ENCODE measurements at regions not wholly inside any gene's neighbourhood (a gene's known extent, or its start where the extent isn't known, plus 50 kb on each side); places are given as distances from the start of the nearest gene placed in this dataset.
"Not testable (repeated sequence)": the region's sequence is repeated elsewhere in the genome, so short reads cannot be mapped to it uniquely, and the experiment has no call there.

DNA sequence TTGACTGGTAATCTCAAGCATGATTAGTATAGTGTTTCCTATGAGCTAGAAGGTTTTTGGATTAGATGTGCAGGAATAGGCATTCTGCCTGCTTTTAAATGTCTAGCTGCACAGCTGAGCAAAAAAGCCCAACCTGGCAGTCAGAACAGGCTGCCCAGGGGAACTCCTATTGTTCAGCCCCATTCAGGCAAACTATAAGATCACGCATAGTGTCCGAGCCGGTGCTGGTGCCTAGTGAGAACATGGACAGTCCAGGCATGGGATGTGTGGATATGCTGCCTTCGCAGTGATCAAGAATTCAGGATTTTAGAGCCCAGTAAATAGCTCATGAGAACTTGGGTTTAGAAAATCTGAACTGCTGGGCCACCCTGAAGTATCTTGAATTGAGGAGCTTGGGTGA, 348.8 kb downstream of the UTRN start:
- no peaks in the 10 kb centered on the region for H3K4me1 ChIP-seq (ENCODE audit: insufficient read depth, low read length)
- H3K27ac ChIP-seq (ENCODE audit: low read depth, low read length) = no peak overlapping the region
- DNase-seq (ENCODE audit: insufficient read length, low spot score, missing footprints) = no peak
- no peaks in the 10 kb centered on the region for H4K20me1 ChIP-seq (ENCODE audit: insufficient read depth, low read length)
- peaks cover 16% of the 10 kb centered on the region for H3K79me2 ChIP-seq (ENCODE audit: insufficient read depth, low read length)
- no peaks in the 10 kb centered on the region for H3K27me3 ChIP-seq (ENCODE audit: insufficient read depth, low read length)
- H3K4me2 ChIP-seq (ENCODE audit: insufficient read depth, low read length) = no peak overlapping the region
- H3K9me3 ChIP-seq (ENCODE audit: low read depth, low read length) = no peaks in the 10 kb centered on the region
- H3K36me3 ChIP-seq (ENCODE audit: insufficient read depth, low read length) = no peaks in the 10 kb centered on the region
- TF ChIP-seq, protein P1, sequence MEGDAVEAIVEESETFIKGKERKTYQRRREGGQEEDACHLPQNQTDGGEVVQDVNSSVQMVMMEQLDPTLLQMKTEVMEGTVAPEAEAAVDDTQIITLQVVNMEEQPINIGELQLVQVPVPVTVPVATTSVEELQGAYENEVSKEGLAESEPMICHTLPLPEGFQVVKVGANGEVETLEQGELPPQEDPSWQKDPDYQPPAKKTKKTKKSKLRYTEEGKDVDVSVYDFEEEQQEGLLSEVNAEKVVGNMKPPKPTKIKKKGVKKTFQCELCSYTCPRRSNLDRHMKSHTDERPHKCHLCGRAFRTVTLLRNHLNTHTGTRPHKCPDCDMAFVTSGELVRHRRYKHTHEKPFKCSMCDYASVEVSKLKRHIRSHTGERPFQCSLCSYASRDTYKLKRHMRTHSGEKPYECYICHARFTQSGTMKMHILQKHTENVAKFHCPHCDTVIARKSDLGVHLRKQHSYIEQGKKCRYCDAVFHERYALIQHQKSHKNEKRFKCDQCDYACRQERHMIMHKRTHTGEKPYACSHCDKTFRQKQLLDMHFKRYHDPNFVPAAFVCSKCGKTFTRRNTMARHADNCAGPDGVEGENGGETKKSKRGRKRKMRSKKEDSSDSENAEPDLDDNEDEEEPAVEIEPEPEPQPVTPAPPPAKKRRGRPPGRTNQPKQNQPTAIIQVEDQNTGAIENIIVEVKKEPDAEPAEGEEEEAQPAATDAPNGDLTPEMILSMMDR (IDR thresholded peaks at IDR 0.05; ENCODE audit: extremely low read depth, low read depth, low read length) = no peak
- H2AFZ ChIP-seq (ENCODE audit: low read length) = no peak overlapping the region
- no peak overlapping the region for H3K4me3 ChIP-seq (ENCODE audit: insufficient read depth, low read length)

DNA sequence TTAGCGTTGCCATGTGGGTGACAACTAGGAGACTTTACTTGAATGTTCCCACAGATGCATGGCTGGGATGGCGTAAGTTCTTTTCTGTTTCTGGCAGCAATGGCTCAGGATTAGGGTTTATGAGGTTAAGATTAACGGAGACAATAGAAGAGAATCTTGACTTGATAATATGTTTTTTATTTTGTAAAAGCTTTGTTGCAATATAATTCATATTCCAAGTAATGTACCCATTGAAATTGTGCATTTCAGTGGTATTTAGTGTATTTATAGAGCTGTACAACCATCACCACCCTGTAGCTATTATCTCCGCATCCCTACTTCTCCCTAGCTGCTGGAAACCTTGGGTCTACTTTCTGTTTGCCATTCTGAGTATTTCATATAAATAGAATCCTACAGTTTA, 349.2 kb downstream of the UTRN start:
- Histone ChIP-seq H3K79me2 (ENCODE audit: insufficient read depth, low read length) (peaks cover 12% of the 10 kb centered on the region), H3K27ac (ENCODE audit: low read depth, low read length) (no peak overlapping the region), H3K27me3 (ENCODE audit: insufficient read depth, low read length) (no peaks in the 10 kb centered on the region), H3K4me3 (ENCODE audit: insufficient read depth, low read length) (no peak overlapping the region), H2AFZ (ENCODE audit: low read length) (no peak overlapping the region), H3K4me2 (ENCODE audit: insufficient read depth, low read length) (no peak overlapping the region), H4K20me1 (ENCODE audit: insufficient read depth, low read length) (no peaks in the 10 kb centered on the region), H3K4me1 (ENCODE audit: insufficient read depth, low read length) (no peaks in the 10 kb centered on the region), H3K9me3 (ENCODE audit: low read depth, low read length) (no peaks in the 10 kb centered on the region), H3K36me3 (ENCODE audit: insufficient read depth, low read length) (no peaks in the 10 kb centered on the region)
- TF ChIP-seq, protein P1 (IDR thresholded peaks at IDR 0.05; ENCODE audit: extremely low read depth, low read depth, low read length) = no peak
- no peak for DNase-seq (ENCODE audit: insufficient read length, low spot score, missing footprints)

DNA sequence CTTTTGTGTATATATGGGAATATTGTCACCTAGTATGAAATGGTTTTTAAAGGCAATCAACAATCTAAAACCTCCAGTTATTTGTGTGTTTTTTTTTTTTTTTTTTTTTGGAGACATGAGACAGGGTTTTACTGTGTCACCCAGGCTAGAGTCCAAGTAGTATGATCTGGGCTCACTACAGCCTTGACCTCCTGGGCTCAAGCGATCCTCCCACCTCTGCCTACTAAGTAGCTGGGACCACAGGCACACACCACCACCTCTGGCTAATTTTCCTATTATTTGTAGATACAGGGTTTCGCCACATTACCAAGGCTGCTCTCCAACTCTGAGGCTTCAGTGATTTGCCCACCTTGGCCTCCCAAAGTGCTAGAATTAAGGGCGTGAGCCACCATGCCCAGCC, 349.9 kb downstream of the UTRN start:
- no peak overlapping the region for H3K4me3 ChIP-seq (ENCODE audit: insufficient read depth, low read length)
- no peaks in the 10 kb centered on the region for H3K9me3 ChIP-seq (ENCODE audit: low read depth, low read length)
- H3K4me1 ChIP-seq (ENCODE audit: insufficient read depth, low read length) = no peaks in the 10 kb centered on the region
- TF ChIP-seq, protein P1 (IDR thresholded peaks at IDR 0.05; ENCODE audit: extremely low read depth, low read depth, low read length) = no peak
- H3K27me3 ChIP-seq (ENCODE audit: insufficient read depth, low read length) = no peaks in the 10 kb centered on the region
- peaks cover 11% of the 10 kb centered on the region for H3K79me2 ChIP-seq (ENCODE audit: insufficient read depth, low read length)
- no peaks in the 10 kb centered on the region for H4K20me1 ChIP-seq (ENCODE audit: insufficient read depth, low read length)
- H3K27ac ChIP-seq (ENCODE audit: low read depth, low read length) = no peak overlapping the region
- no peak overlapping the region for H3K4me2 ChIP-seq (ENCODE audit: insufficient read depth, low read length)
- no peak overlapping the region for H2AFZ ChIP-seq (ENCODE audit: low read length)
- no peaks in the 10 kb centered on the region for H3K36me3 ChIP-seq (ENCODE audit: insufficient read depth, low read length)
- no peak for DNase-seq (ENCODE audit: insufficient read length, low spot score, missing footprints)

DNA sequence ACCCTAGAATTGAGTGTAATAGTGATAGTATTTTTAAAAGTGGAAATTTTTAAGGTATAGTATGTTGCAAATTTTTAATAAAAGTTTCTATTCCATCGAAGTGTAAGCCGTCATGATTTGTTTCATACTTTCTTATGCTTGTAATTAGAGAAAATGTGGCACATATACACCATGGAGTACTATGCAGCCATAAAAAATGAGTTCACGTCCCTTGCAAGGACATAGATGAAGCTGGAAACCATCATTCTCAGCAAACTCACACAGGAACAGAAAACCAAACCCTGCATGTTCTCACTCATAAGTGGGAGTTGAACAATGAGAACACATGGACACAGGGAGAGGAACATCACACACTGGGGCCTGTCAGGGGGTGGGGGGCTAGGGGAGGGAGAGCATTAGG, 350.9 kb downstream of the UTRN start:
- H3K27ac ChIP-seq (ENCODE audit: low read depth, low read length); DNase-seq (ENCODE audit: insufficient read length, low spot score, missing footprints); H3K9me3 ChIP-seq (ENCODE audit: low read depth, low read length); H2AFZ ChIP-seq (ENCODE audit: low read length); H3K4me3 ChIP-seq (ENCODE audit: insufficient read depth, low read length); H3K79me2 ChIP-seq (ENCODE audit: insufficient read depth, low read length); H3K4me2 ChIP-seq (ENCODE audit: insufficient read depth, low read length); H3K27me3 ChIP-seq (ENCODE audit: insufficient read depth, low read length); H3K36me3 ChIP-seq (ENCODE audit: insufficient read depth, low read length); H4K20me1 ChIP-seq (ENCODE audit: insufficient read depth, low read length); H3K4me1 ChIP-seq (ENCODE audit: insufficient read depth, low read length): not testable (repeated sequence)

DNA sequence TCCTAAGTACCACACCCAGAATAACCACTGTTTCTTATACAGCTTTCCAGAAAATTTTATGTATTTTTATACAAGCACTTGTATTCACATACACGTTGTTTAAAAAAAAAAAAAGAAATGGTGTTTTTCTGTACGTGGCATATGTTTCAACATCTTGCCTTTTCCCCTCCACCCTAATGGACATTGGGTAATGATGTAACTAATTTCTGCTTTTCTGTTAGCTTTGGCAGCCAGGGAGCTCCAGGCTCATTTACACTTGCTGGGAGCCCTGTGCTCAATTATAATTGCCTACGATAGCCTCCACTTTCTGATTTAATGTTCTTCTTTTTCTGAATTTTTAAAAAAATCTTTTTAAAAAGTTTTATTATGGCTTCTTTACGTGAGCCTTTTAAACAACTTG, 352.4 kb downstream of the UTRN start:
- TF ChIP-seq, protein P1 (IDR thresholded peaks at IDR 0.05; ENCODE audit: extremely low read depth, low read depth, low read length) = no peak
- Histone ChIP-seq H3K79me2 (ENCODE audit: insufficient read depth, low read length) (peaks cover 11% of the 10 kb centered on the region), H2AFZ (ENCODE audit: low read length) (no peak overlapping the region), H3K27me3 (ENCODE audit: insufficient read depth, low read length) (no peaks in the 10 kb centered on the region), H3K9me3 (ENCODE audit: low read depth, low read length) (no peaks in the 10 kb centered on the region), H3K4me3 (ENCODE audit: insufficient read depth, low read length) (no peak overlapping the region), H4K20me1 (ENCODE audit: insufficient read depth, low read length) (no peaks in the 10 kb centered on the region), H3K4me1 (ENCODE audit: insufficient read depth, low read length) (no peaks in the 10 kb centered on the region), H3K4me2 (ENCODE audit: insufficient read depth, low read length) (no peak overlapping the region), H3K36me3 (ENCODE audit: insufficient read depth, low read length) (no peaks in the 10 kb centered on the region), H3K27ac (ENCODE audit: low read depth, low read length) (no peak overlapping the region)
- no peak for DNase-seq (ENCODE audit: insufficient read length, low spot score, missing footprints)

All from osteoblast (primary cell).